IMR-90 (cell line): ENCODE measurements at regions not wholly inside any gene's neighbourhood (a gene's known extent, or its start where the extent isn't known, plus 50 kb on each side); places are given as distances from the start of the nearest gene placed in this dataset.

ENCODE experiments used
- ATAC-seq: fragments of 200-7000 bp; cut with Tn5 transposase; 2 replicates; pipeline ENCODE4 v1.9.1; 2020; ENCODE audit warnings: low read depth, mild to moderate bottlenecking, moderate library complexity
- BruUV-seq: library from RNA; stranded (reverse); fragments of 400-500 nt; replicated peaks from 2 replicates; lab custom pipeline; 2021; lab: Mats Ljungman, UMichigan
- CTCF ChIA-PET: fragments of 300-600 bp; formaldehyde crosslinking; extraction: SDS; loops from one replicate; lab custom pipeline; 2021; ENCODE audit warnings: antibody characterized with exemption; lab: Yijun Ruan, JAX
- POLR2A ChIA-PET: fragments of 300-600 bp; sonication (Branson Sonifier 250); formaldehyde crosslinking; loops from one replicate; lab custom pipeline; 2022; ENCODE audit warnings: antibody characterized with exemption; ENCODE audit not compliant: unreplicated experiment; lab: Charles Lee
- DNase-seq: peaks from one replicate; pipeline ENCODE4 v3.0.0; 2013
- H2AFZ ChIP-seq: replicated peaks from 2 replicates; pipeline ENCODE3; 2013; ENCODE audit warnings: low read length, mild to moderate bottlenecking; ENCODE audit not compliant: poor library complexity
- H2AK5ac ChIP-seq: 2 replicates; pipeline ENCODE4 v1.6.1; 2013; ENCODE audit warnings: low read depth, low read length, inconsistent platforms
- H2AK9ac ChIP-seq: replicated peaks from 2 replicates; pipeline ENCODE3; 2013; ENCODE audit warnings: mild to moderate bottlenecking, low read depth, low read length, moderate library complexity; ENCODE audit not compliant: poor library complexity
- H2BK120ac ChIP-seq: 2 replicates; pipeline ENCODE4 v1.6.1; 2013; ENCODE audit warnings: low read depth, low read length, inconsistent platforms
- H2BK15ac ChIP-seq: 3 replicates; pipeline ENCODE4 v1.6.1; 2013; ENCODE audit warnings: low read depth, low read length, inconsistent platforms
- H2BK20ac ChIP-seq: 2 replicates; pipeline ENCODE4 v1.6.1; 2013; ENCODE audit warnings: low read depth, mild to moderate bottlenecking, inconsistent platforms, low read length, moderate library complexity
- H2BK5ac ChIP-seq: 2 replicates; pipeline ENCODE4 v1.6.1; 2013; ENCODE audit warnings: mild to moderate bottlenecking, low read depth, low read length, inconsistent platforms; ENCODE audit not compliant: poor library complexity, severe bottlenecking
- H3K14ac ChIP-seq: replicated peaks from 2 replicates; pipeline ENCODE4 v1.6.1; 2013; ENCODE audit warnings: low read depth, low read length, inconsistent platforms
- H3K18ac ChIP-seq: 2 replicates; pipeline ENCODE4 v1.6.1; 2013; ENCODE audit warnings: low read depth, low read length, control low read depth
- H3K23ac ChIP-seq: 2 replicates; pipeline ENCODE4 v1.6.1; 2013; ENCODE audit warnings: low read depth, low read length, inconsistent platforms
- H3K27ac ChIP-seq: 2 replicates; pipeline ENCODE4 v1.5.1; 2013; ENCODE audit warnings: mild to moderate bottlenecking, control low read depth, low read length; ENCODE audit not compliant: insufficient read depth
- H3K27me3 ChIP-seq: 2 replicates; pipeline ENCODE4 v1.6.1; 2013; ENCODE audit warnings: low read length; ENCODE audit not compliant: control insufficient read depth, insufficient read depth
- H3K36me3 ChIP-seq: 2 replicates; pipeline ENCODE4 v1.6.1; 2013; ENCODE audit warnings: low read length, mixed read lengths; ENCODE audit not compliant: control insufficient read depth, insufficient read depth
- H3K4ac ChIP-seq: 2 replicates; pipeline ENCODE4 v1.6.1; 2013; ENCODE audit warnings: low read depth, low read length, inconsistent platforms
- H3K4me1 ChIP-seq: 2 replicates; pipeline ENCODE4 v1.6.1; 2013; ENCODE audit warnings: low read length, mixed read lengths; ENCODE audit not compliant: control insufficient read depth, insufficient read depth
- H3K4me2 ChIP-seq: 2 replicates; pipeline ENCODE4 v1.6.1; 2013; ENCODE audit warnings: low read depth, mild to moderate bottlenecking, control low read depth, low read length, moderate library complexity
- H3K4me3 ChIP-seq: 2 replicates; pipeline ENCODE4 v1.5.1; 2013; ENCODE audit warnings: low read depth, mild to moderate bottlenecking, control low read depth, low read length, moderate library complexity; ENCODE audit not compliant: insufficient read depth
- H3K56ac ChIP-seq: 2 replicates; pipeline ENCODE4 v1.6.1; 2013; ENCODE audit warnings: low read length, inconsistent platforms; ENCODE audit not compliant: insufficient read depth; ENCODE audit errors: extremely low read depth
- H3K79me1 ChIP-seq, 2 experiments: 2 replicates each; pipeline ENCODE4 v1.6.1; 2013; ENCODE audit warnings: low read length in 2 of 2, inconsistent platforms in 1 of 2, low read depth in 1 of 2
- H3K9ac ChIP-seq: 2 replicates; pipeline ENCODE4 v1.6.1; 2013; ENCODE audit warnings: low read depth, low read length, control low read depth
- H3K9me1 ChIP-seq: 2 replicates; pipeline ENCODE4 v1.6.1; 2013; ENCODE audit warnings: low read length, inconsistent platforms; ENCODE audit not compliant: insufficient read depth
- H3K9me3 ChIP-seq: 2 replicates; pipeline ENCODE4 v1.6.1; 2013; ENCODE audit warnings: low read length; ENCODE audit not compliant: control insufficient read depth, insufficient read depth
- H4K20me1 ChIP-seq: 2 replicates; pipeline ENCODE4 v1.6.1; 2013; ENCODE audit warnings: low read length, inconsistent platforms; ENCODE audit not compliant: insufficient read depth
- H4K5ac ChIP-seq: 2 replicates; pipeline ENCODE4 v1.6.1; 2013; ENCODE audit warnings: mild to moderate bottlenecking, low read depth, low read length, control low read depth
- H4K8ac ChIP-seq, 2 experiments: 2 replicates each; pipeline ENCODE4 v1.6.1; 2013; ENCODE audit warnings: low read depth in 2 of 2, low read length in 2 of 2, control low read depth in 1 of 2, inconsistent platforms in 1 of 2
- H4K91ac ChIP-seq: 2 replicates; pipeline ENCODE4 v1.6.1; 2013; ENCODE audit warnings: low read depth, low read length, inconsistent platforms; ENCODE audit not compliant: insufficient read depth
- BHLHE40 ChIP-seq: fragments of 150-350 bp; IDR thresholded peaks from 2 replicates; pipeline ENCODE4 v1.6.1; 2016; ENCODE audit warnings: mild to moderate bottlenecking, low read depth, low read length
- CEBPB ChIP-seq: IDR thresholded peaks from 2 replicates; pipeline ENCODE4 v1.6.1; 2012; ENCODE audit warnings: low read depth, low read length, improper control_type of control experiment
- CHD1 ChIP-seq: IDR thresholded peaks from 2 replicates; pipeline ENCODE4 v1.6.1; 2012; ENCODE audit warnings: low read depth, low read length, improper control_type of control experiment
- CTCF ChIP-seq: conservative IDR thresholded peaks from 2 replicates; pipeline ENCODE4 v1.5.1; 2012; ENCODE audit warnings: mild to moderate bottlenecking, low read depth, low read length, improper control_type of control experiment
- FOS ChIP-seq: fragments of 150-350 bp; IDR thresholded peaks from 2 replicates; pipeline ENCODE4 v1.6.1; 2016; ENCODE audit warnings: low read depth, low read length
- MAFK ChIP-seq: IDR thresholded peaks from 2 replicates; pipeline ENCODE4 v1.6.1; 2012; ENCODE audit warnings: low read depth, low read length, improper control_type of control experiment
- MXI1 ChIP-seq: IDR thresholded peaks from 2 replicates; pipeline ENCODE4 v1.6.1; 2012; ENCODE audit warnings: low read depth, mild to moderate bottlenecking, low read length, moderate library complexity, borderline replicate concordance
- NFE2L2 ChIP-seq: fragments of 150-350 bp; IDR thresholded peaks from 2 replicates; pipeline ENCODE4 v1.6.1; 2016; ENCODE audit warnings: low read depth, mild to moderate bottlenecking, low read length
- POLR2A ChIP-seq: IDR thresholded peaks from 2 replicates; pipeline ENCODE4 v1.6.1; 2012; ENCODE audit warnings: mild to moderate bottlenecking, low read depth, low read length
- RAD21 ChIP-seq: IDR thresholded peaks from 2 replicates; pipeline ENCODE4 v1.6.1; 2012; ENCODE audit warnings: low read length, improper control_type of control experiment
- RCOR1 ChIP-seq: IDR thresholded peaks from 2 replicates; pipeline ENCODE4 v1.6.1; 2012; ENCODE audit warnings: mild to moderate bottlenecking, low read length, improper control_type of control experiment; ENCODE audit not compliant: insufficient replicate concordance
- RFX5 ChIP-seq: IDR thresholded peaks from 2 replicates; pipeline ENCODE4 v1.8.0; 2012; ENCODE audit warnings: low read depth, mild to moderate bottlenecking, low read length, moderate library complexity
- SMC3 ChIP-seq: fragments of 150-350 bp; IDR thresholded peaks from 2 replicates; pipeline ENCODE4 v1.6.1; 2016; ENCODE audit warnings: low read depth, mild to moderate bottlenecking, antibody characterized with exemption, low read length, moderate library complexity
- WGBS, 2 experiments: methylation state at CpG; one replicate each; pipeline versions ENCODE4 v1.1.5 to v1.1.7; 2013; ENCODE audit warnings: missing lambda C conversion rate in 2 of 2; ENCODE audit not compliant: insufficient read length in 1 of 2; ENCODE audit errors: extremely low coverage in 2 of 2; 5-methylcytosine and 5-hydroxymethylcytosine counted together
- dilution Hi-C: fragments of 300-500 bp; cut with HindIII; formaldehyde crosslinking; loops from one replicate; pipeline ENCODE4 v1.14.3; 2018; ENCODE audit warnings: low sequenced_read_pairs; ENCODE audit not compliant: unreplicated experiment
- in situ Hi-C: fragments of 300-500 bp; cut with MboI; formaldehyde crosslinking; loops from 3 replicates; pipeline ENCODE4 v1.14.3; 2019; ENCODE audit warnings: low sequenced_read_pairs, inconsistent platforms, mixed read lengths
- intact Hi-C: fragments of 100-400 bp; cut with micrococcal nuclease; formaldehyde crosslinking; loops from 2 replicates; pipeline ENCODE4 v1.10.0; 2022

GRCh38 chr10:35276889-35277288 lies 59.4 kb upstream of the CCNY start:
- Histone ChIP-seq H3K4me2 (no peak overlapping the region), H4K20me1 (no peaks in the 10 kb centered on the region), H3K18ac (no peak overlapping the region), H2AFZ (no peak overlapping the region), H4K8ac (no peak overlapping the region), H2BK15ac (no peak overlapping the region), H4K5ac (no peak overlapping the region), H3K9ac (no peak overlapping the region), H3K4ac (no peak overlapping the region), H2BK120ac (no peak overlapping the region), H3K9me3 (no peaks in the 10 kb centered on the region), H3K14ac (no peak overlapping the region), H2BK20ac (no peak overlapping the region), H3K36me3 (no peaks in the 10 kb centered on the region), H2BK5ac (no peak overlapping the region), H3K79me1 (no peaks in the 10 kb centered on the region), H3K27ac (no peak overlapping the region), H4K91ac (no peak overlapping the region), H3K27me3 (no peaks in the 10 kb centered on the region), H3K56ac (no peak overlapping the region), H3K4me3 (no peak overlapping the region), H2AK9ac (no peak overlapping the region), H3K23ac (no peak overlapping the region), H2AK5ac (no peak overlapping the region), H3K4me1 (no peaks in the 10 kb centered on the region), H3K9me1 (no peaks in the 10 kb centered on the region)
- BruUV-seq: no TSS peak
- intact Hi-C loops: no loop called here
- in situ Hi-C loops: no loop called here
- dilution Hi-C loops: no loop called here
- DNase-seq (no peak), ATAC-seq (no peak)
- CTCF ChIA-PET: no interaction called here
- POLR2A ChIA-PET: no interaction called here
- no CpG with 5 or more reads among the region's 1 CpG for WGBS, 2 experiments
- TF ChIP-seq CTCF (no peak), RFX5 (no peak), SMC3 (no peak), FOS (no peak), BHLHE40 (no peak), RCOR1 (no peak), MXI1 (no peak), CEBPB (no peak), NFE2L2 (no peak), CHD1 (no peak), MAFK (no peak), POLR2A (no peak), RAD21 (no peak)
